HEK293 (cell line): ENCODE measurements at regions not wholly inside any gene's neighbourhood (a gene's known extent, or its start where the extent isn't known, plus 50 kb on each side); places are given as distances from the start of the nearest gene placed in this dataset.

Source experiments
- CTCF ChIA-PET: fragments of 350-600 bp; formaldehyde crosslinking; extraction: SDS; loops from one replicate; lab custom pipeline; 2021; ENCODE audit warnings: antibody characterized with exemption; lab: Yijun Ruan, JAX
- POLR2A ChIA-PET: fragments of 300-600 bp; formaldehyde crosslinking; extraction: SDS; loops from one replicate; lab custom pipeline; 2020; ENCODE audit warnings: antibody characterized with exemption, inconsistent platforms; lab: Yijun Ruan, JAX
- H3K27ac ChIP-seq: fragments of 200-500 bp; sonication (Bioruptor generic); 2 replicates; pipeline ENCODE4 v1.5.1; 2014; ENCODE audit warnings: low read depth, low read length, control low read depth, inconsistent platforms; ENCODE audit errors: extremely low read depth
- H3K36me3 ChIP-seq, 2 experiments: fragments of 200-500 bp in 1 of 2; sonication (Bioruptor generic) in 1 of 2; 1 replicate in 1 of 2; 2 replicates in 1 of 2; pipeline ENCODE4 v1.5.1; 2014 to 2017; ENCODE audit warnings: inconsistent platforms in 2 of 2, low read length in 2 of 2; ENCODE audit not compliant: control insufficient read depth in 2 of 2, insufficient read depth in 1 of 2
- H3K4me1 ChIP-seq: fragments of 200-500 bp; sonication (Bioruptor generic); 2 replicates; pipeline ENCODE4 v1.5.1; 2014; ENCODE audit warnings: mild to moderate bottlenecking, low read length, inconsistent platforms; ENCODE audit not compliant: control insufficient read depth, insufficient read depth
- H3K4me3 ChIP-seq: 2 replicates; pipeline ENCODE4 v1.5.1; 2011; ENCODE audit warnings: low read depth, mild to moderate bottlenecking, control low read depth, low read length, moderate library complexity
- H3K9me3 ChIP-seq: fragments of 200-500 bp; sonication (Bioruptor generic); 2 replicates; pipeline ENCODE4 v1.5.1; 2014; ENCODE audit warnings: low read depth, low read length, inconsistent platforms; ENCODE audit not compliant: control insufficient read depth, insufficient read depth
- BCL11B ChIP-seq: fragments of 450-650 bp; formaldehyde crosslinking; IDR thresholded peaks from 2 replicates; pipeline ENCODE4 v1.5.1; 2016; ENCODE audit warnings: low read depth, missing biosample characterization, missing genetic modification characterization
- KLF9 ChIP-seq: fragments of 450-650 bp; formaldehyde crosslinking; IDR thresholded peaks from 2 replicates; pipeline ENCODE4 v1.5.1; 2016; ENCODE audit warnings: missing biosample characterization, missing genetic modification characterization, low read depth
- MEIS1 ChIP-seq: sonication (generic); formaldehyde crosslinking; IDR thresholded peaks from 2 replicates; pipeline ENCODE4 v1.8.1; 2022; ENCODE audit warnings: missing genetic modification reagents, mild to moderate bottlenecking, borderline replicate concordance
- OSR2 ChIP-seq: fragments of 450-650 bp; formaldehyde crosslinking; IDR thresholded peaks from 2 replicates; pipeline ENCODE4 v1.5.1; 2016; ENCODE audit warnings: missing biosample characterization, missing genetic modification characterization
- SCRT2 ChIP-seq: fragments of 450-650 bp; formaldehyde crosslinking; IDR thresholded peaks from 2 replicates; pipeline ENCODE4 v1.5.1; 2016; ENCODE audit warnings: missing biosample characterization, missing genetic modification characterization
- SP7 ChIP-seq: fragments of 450-650 bp; formaldehyde crosslinking; IDR thresholded peaks from 2 replicates; pipeline ENCODE4 v1.5.1; 2016; ENCODE audit warnings: missing biosample characterization, missing genetic modification characterization
- ZBTB8A ChIP-seq: fragments of 450-650 bp; formaldehyde crosslinking; IDR thresholded peaks from 2 replicates; pipeline ENCODE4 v1.5.1; 2016; ENCODE audit warnings: missing biosample characterization, missing genetic modification characterization
- ZNF112 ChIP-seq: fragments of 450-650 bp; formaldehyde crosslinking; IDR thresholded peaks from 2 replicates; pipeline ENCODE4 v1.5.0; 2017; ENCODE audit warnings: missing biosample characterization, missing genetic modification characterization
- ZNF211 ChIP-seq: fragments of 450-650 bp; formaldehyde crosslinking; IDR thresholded peaks from 2 replicates; pipeline ENCODE4 v1.5.1; 2016; ENCODE audit warnings: low read depth, missing biosample characterization, missing genetic modification characterization
- ZNF266 ChIP-seq: fragments of 450-650 bp; formaldehyde crosslinking; IDR thresholded peaks from 2 replicates; pipeline ENCODE4 v1.5.1; 2016; ENCODE audit warnings: missing biosample characterization, missing genetic modification characterization, low read depth
- ZNF292 ChIP-seq: fragments of 450-650 bp; formaldehyde crosslinking; IDR thresholded peaks from 2 replicates; pipeline ENCODE4 v1.5.1; 2016; ENCODE audit warnings: low read depth, missing biosample characterization, missing genetic modification characterization, borderline replicate concordance
- ZNF354C ChIP-seq: fragments of 450-650 bp; formaldehyde crosslinking; IDR thresholded peaks from 2 replicates; pipeline ENCODE4 v1.5.1; 2016; ENCODE audit warnings: missing biosample characterization, missing genetic modification characterization, low read depth, borderline replicate concordance
- ZNF366 ChIP-seq: fragments of 450-650 bp; formaldehyde crosslinking; conservative IDR thresholded peaks from 2 replicates; pipeline ENCODE4 v1.5.1; 2016; ENCODE audit warnings: missing biosample characterization, missing genetic modification characterization
- ZNF423 ChIP-seq: fragments of 450-650 bp; formaldehyde crosslinking; IDR thresholded peaks from 2 replicates; pipeline ENCODE4 v1.5.1; 2016; ENCODE audit warnings: missing biosample characterization, missing genetic modification characterization
- ZNF473 ChIP-seq: fragments of 450-650 bp; formaldehyde crosslinking; IDR thresholded peaks from 2 replicates; pipeline ENCODE4 v1.5.1; 2017; ENCODE audit warnings: missing biosample characterization, missing genetic modification characterization
- ZNF629 ChIP-seq: fragments of 450-650 bp; formaldehyde crosslinking; IDR thresholded peaks from 2 replicates; pipeline ENCODE4 v1.5.1; 2017; ENCODE audit warnings: missing biosample characterization, missing genetic modification characterization
- ZNF791 ChIP-seq: fragments of 450-650 bp; formaldehyde crosslinking; IDR thresholded peaks from 2 replicates; pipeline ENCODE4 v1.5.1; 2016; ENCODE audit warnings: missing biosample characterization, missing genetic modification characterization
- ZNF830 ChIP-seq: fragments of 450-650 bp; IDR thresholded peaks from 2 replicates; pipeline ENCODE4 v1.5.0; 2018; ENCODE audit warnings: missing biosample characterization, missing genetic modification characterization, low read depth, mild to moderate bottlenecking, moderate library complexity
- ZSCAN30 ChIP-seq: fragments of 450-650 bp; IDR thresholded peaks from 2 replicates; pipeline ENCODE4 v1.5.1; 2018; ENCODE audit warnings: missing biosample characterization, mild to moderate bottlenecking, missing genetic modification characterization, moderate library complexity
- TF ChIP-seq, protein P1 (sequence below): fragments of 450-650 bp; formaldehyde crosslinking; IDR thresholded peaks from 2 replicates; pipeline ENCODE4 v1.5.1; 2016; ENCODE audit warnings: missing biosample characterization, missing genetic modification characterization
- TF ChIP-seq, protein P2 (sequence below): fragments of 450-650 bp; formaldehyde crosslinking; IDR thresholded peaks from 2 replicates; pipeline ENCODE4; 2016; ENCODE audit warnings: missing biosample characterization, missing genetic modification characterization
- TF ChIP-seq, protein P3 (sequence below): fragments of 450-650 bp; formaldehyde crosslinking; IDR thresholded peaks from 2 replicates; pipeline ENCODE4 v1.5.1; 2016; ENCODE audit warnings: missing biosample characterization, missing genetic modification characterization
- TF ChIP-seq, protein P4 (sequence below): fragments of 450-650 bp; formaldehyde crosslinking; IDR thresholded peaks from 2 replicates; pipeline ENCODE4 v1.5.1; 2016; ENCODE audit warnings: missing biosample characterization, missing genetic modification characterization

DNA sequence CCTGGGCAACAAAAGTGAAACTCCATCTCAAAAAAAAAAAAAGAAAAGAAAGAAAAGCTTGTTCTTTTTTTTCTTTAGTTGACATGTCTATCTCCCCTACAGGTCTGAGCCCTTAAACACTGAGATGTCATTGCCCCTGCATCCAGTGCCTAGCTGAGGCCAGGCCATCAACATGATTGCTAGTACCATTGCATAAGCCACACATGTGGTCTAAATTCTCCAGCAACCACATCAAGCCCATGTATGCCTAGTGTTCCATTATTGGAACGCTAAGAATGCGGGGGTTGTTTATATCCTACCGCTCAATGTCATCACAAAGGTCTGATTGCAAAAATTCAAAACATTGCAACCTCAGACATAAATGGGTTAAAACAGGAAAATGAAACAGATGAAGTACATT is 62.7 kb downstream of the NPTX2 start:
- TF ChIP-seq, protein P1, sequence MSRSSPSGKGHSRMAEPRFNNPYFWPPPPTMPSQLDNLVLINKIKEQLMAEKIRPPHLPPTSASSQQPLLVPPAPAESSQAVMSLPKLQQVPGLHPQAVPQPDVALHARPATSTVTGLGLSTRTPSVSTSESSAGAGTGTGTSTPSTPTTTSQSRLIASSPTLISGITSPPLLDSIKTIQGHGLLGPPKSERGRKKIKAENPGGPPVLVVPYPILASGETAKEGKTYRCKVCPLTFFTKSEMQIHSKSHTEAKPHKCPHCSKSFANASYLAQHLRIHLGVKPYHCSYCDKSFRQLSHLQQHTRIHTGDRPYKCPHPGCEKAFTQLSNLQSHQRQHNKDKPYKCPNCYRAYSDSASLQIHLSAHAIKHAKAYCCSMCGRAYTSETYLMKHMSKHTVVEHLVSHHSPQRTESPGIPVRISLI (tag by site-specific recombination), result no peak
- TF ChIP-seq, protein P2, sequence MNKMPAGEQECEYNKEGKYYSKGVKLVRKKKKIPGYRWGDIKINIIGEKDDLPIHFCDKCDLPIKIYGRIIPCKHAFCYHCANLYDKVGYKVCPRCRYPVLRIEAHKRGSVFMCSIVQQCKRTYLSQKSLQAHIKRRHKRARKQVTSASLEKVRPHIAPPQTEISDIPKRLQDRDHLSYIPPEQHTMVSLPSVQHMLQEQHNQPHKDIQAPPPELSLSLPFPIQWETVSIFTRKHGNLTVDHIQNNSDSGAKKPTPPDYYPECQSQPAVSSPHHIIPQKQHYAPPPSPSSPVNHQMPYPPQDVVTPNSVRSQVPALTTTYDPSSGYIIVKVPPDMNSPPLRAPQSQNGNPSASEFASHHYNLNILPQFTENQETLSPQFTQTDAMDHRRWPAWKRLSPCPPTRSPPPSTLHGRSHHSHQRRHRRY, result no peak
- TF ChIP-seq BCL11B (tag by site-specific recombination), result no peak
- H3K9me3 ChIP-seq, result no peaks in the 10 kb centered on the region
- POLR2A ChIA-PET, result no interaction called here
- no peak overlapping the region for H3K4me3 ChIP-seq
- H3K4me1 ChIP-seq, result no peaks in the 10 kb centered on the region
- no peaks in the 10 kb centered on the region for H3K36me3 ChIP-seq
- no peak overlapping the region for H3K27ac ChIP-seq
- CTCF ChIA-PET, result interaction anchor here (0.6 kb wide), 1 partner anchor 83 kb away, joined by 4 read pairs; no protein-coding TSS in a partner anchor

DNA sequence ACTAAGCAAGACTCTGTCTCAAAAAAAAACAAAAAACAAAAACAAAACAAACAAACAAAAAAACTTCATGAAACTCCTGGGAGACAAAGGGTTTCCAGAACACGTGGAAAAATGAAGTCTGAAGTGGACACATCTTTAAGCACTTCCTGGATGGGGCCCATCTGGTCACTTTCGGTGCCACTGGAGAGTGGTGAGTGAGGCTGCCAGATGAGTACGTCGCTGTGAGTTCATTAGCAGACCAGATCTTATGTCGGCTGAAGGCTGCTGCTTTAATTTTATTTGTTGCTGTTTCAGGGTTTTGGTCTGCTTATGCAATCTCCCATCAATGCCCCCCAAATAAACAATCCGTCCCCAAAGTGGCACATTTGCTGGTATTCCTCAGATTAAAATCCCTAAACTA is 64.4 kb downstream of the NPTX2 start:
- ChIA-PET CTCF (no interaction called here), POLR2A (no interaction called here)
- Histone ChIP-seq H3K9me3 (no peaks in the 10 kb centered on the region), H3K4me1 (no peaks in the 10 kb centered on the region), H3K27ac (no peak overlapping the region), H3K4me3 (no peak overlapping the region), H3K36me3 (no peaks in the 10 kb centered on the region)
- TF ChIP-seq ZNF292 (tag by site-specific recombination) (no peak), KLF9 (tag by site-specific recombination) (no peak), ZNF354C (tag by site-specific recombination) (no peak), SCRT2 (tag by site-specific recombination) (no peak), MEIS1 (no peak), ZNF473 (tag by site-specific recombination) (no peak), ZNF830 (tag by site-specific recombination) (no peak)

DNA sequence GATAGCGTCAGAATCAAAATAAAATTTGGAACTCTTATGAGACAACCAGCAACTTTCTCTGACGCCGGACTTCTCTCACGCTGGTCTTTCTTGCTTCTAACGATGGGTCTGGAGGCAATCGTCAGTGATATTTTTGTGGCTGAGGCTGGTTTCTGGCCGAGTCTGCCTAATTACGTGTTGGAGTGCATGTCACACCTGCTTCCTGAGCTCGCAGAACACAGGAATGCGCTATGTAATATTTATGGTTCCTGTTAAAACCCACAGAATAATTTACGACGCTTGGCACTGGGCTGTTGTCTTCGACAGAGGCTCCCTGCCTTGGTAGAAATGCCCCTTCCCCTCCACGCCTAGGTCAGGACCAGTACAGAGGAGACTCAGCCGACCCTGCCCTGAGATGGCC is 64.9 kb downstream of the NPTX2 start:
- no peaks in the 10 kb centered on the region for H3K36me3 ChIP-seq
- ChIA-PET POLR2A (no interaction called here), CTCF (no interaction called here)
- TF ChIP-seq ZNF423 (tag by site-specific recombination), result no peak
- TF ChIP-seq ZBTB8A (tag by site-specific recombination), result no peak
- TF ChIP-seq, protein P3, sequence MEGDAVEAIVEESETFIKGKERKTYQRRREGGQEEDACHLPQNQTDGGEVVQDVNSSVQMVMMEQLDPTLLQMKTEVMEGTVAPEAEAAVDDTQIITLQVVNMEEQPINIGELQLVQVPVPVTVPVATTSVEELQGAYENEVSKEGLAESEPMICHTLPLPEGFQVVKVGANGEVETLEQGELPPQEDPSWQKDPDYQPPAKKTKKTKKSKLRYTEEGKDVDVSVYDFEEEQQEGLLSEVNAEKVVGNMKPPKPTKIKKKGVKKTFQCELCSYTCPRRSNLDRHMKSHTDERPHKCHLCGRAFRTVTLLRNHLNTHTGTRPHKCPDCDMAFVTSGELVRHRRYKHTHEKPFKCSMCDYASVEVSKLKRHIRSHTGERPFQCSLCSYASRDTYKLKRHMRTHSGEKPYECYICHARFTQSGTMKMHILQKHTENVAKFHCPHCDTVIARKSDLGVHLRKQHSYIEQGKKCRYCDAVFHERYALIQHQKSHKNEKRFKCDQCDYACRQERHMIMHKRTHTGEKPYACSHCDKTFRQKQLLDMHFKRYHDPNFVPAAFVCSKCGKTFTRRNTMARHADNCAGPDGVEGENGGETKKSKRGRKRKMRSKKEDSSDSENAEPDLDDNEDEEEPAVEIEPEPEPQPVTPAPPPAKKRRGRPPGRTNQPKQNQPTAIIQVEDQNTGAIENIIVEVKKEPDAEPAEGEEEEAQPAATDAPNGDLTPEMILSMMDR (tag by site-specific recombination), result no peak
- TF ChIP-seq SP7, result peak; percentile 80
- TF ChIP-seq, all 188 proteins: peak for 1
- Histone ChIP-seq H3K4me3 (no peak overlapping the region), H3K27ac (no peak overlapping the region), H3K4me1 (no peaks in the 10 kb centered on the region), H3K9me3 (no peaks in the 10 kb centered on the region)

DNA sequence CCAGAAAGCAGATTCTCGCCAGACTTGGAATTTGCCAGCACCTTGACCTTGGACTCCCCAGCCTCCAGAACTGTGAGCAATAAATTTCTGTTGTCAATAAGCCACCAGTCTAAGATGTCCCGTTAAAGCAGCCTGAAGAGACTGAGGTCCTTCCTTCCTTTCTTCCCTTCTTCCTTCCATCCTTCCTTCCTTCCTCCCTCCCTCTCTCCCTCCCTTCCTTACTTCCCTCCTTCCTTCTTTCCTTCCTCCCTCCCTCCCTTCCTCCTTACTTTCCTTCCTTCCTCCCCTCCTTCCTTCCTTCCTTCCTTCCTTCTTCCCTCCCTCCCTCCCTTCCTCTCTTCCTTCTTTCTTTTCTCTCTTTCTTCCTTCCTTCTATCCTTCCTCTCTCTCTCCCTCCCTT is 66.4 kb downstream of the NPTX2 start:
- H3K9me3 ChIP-seq, result no peaks in the 10 kb centered on the region
- CTCF ChIA-PET, result interaction anchor here (0.6 to 0.7 kb wide), 2 partner anchors 152 to 153 kb away, joined by 3 to 4 read pairs; no protein-coding TSS in a partner anchor
- no peak for TF ChIP-seq ZSCAN30 (tag by site-specific recombination)
- no peak for TF ChIP-seq OSR2 (tag by site-specific recombination)
- TF ChIP-seq ZNF266 (tag by site-specific recombination), result peak; percentile 74
- no peak for TF ChIP-seq ZNF211 (tag by site-specific recombination)
- TF ChIP-seq ZNF791 (tag by site-specific recombination), result no peak
- TF ChIP-seq ZNF629 (tag by site-specific recombination), result no peak
- TF ChIP-seq ZNF354C (tag by site-specific recombination), result no peak
- peak; percentile 93 for TF ChIP-seq ZNF366 (tag by site-specific recombination)
- TF ChIP-seq, protein P4, sequence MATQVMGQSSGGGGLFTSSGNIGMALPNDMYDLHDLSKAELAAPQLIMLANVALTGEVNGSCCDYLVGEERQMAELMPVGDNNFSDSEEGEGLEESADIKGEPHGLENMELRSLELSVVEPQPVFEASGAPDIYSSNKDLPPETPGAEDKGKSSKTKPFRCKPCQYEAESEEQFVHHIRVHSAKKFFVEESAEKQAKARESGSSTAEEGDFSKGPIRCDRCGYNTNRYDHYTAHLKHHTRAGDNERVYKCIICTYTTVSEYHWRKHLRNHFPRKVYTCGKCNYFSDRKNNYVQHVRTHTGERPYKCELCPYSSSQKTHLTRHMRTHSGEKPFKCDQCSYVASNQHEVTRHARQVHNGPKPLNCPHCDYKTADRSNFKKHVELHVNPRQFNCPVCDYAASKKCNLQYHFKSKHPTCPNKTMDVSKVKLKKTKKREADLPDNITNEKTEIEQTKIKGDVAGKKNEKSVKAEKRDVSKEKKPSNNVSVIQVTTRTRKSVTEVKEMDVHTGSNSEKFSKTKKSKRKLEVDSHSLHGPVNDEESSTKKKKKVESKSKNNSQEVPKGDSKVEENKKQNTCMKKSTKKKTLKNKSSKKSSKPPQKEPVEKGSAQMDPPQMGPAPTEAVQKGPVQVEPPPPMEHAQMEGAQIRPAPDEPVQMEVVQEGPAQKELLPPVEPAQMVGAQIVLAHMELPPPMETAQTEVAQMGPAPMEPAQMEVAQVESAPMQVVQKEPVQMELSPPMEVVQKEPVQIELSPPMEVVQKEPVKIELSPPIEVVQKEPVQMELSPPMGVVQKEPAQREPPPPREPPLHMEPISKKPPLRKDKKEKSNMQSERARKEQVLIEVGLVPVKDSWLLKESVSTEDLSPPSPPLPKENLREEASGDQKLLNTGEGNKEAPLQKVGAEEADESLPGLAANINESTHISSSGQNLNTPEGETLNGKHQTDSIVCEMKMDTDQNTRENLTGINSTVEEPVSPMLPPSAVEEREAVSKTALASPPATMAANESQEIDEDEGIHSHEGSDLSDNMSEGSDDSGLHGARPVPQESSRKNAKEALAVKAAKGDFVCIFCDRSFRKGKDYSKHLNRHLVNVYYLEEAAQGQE (tag by site-specific recombination), result no peak
- no peak for TF ChIP-seq ZNF112

More for the DNA sequence above, 66.4 kb downstream of the NPTX2 start:
- Histone ChIP-seq H3K36me3 (no peaks in the 10 kb centered on the region), H3K4me3 (no peak overlapping the region), H3K4me1 (no peaks in the 10 kb centered on the region), H3K27ac (no peak overlapping the region)
- POLR2A ChIA-PET, result no interaction called here
